Mucosa of gallbladder (tissue), 1 donor: ENCODE measurements at regions not wholly inside any gene's neighbourhood (a gene's known extent, or its start where the extent isn't known, plus 50 kb on each side); places are given as distances from the start of the nearest gene placed in this dataset.
"Not testable (repeated sequence)": the region's sequence is repeated elsewhere in the genome, so short reads cannot be mapped to it uniquely, and the experiment has no call there.

Experiments
- DNase-seq: peaks from one replicate; pipeline ENCODE4 v3.0.0-alpha.2; 2020; ENCODE audit warnings: low spot score
- donor health status: DM: no; HTN: no; CAD: no.

DNA sequence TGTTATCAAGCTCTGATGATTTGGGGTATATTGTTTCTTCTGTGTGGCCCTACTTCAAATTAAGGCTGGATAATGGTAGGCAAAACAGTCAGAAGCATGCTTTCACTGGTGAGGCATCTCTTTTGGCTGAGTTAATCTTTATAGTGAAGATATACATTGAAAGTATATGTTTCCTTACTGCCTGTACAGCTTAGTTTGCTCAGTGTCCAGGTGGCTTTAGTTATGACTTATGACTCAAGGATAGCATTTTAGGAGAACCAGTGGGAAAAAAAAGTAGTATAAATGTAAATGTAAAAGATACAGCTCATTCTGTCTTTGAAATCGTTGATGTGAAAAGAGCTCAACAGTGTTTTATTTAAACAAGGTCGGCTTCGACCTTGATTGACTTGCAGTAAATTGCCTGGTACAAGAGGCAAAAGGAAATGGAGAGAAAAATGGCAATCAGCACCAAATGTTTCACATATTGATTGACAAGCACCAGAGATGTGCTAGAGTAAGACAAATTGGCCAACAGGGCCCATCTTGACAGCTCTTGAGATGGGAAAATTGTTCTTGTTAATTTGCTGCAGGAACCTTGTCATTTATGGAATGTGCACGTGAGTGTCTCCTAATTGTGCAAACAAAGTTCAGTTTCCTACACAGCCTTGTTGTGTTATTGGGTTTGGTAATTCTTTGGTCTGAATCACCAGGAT is 447.4 kb upstream of the WWC1 start:
- DNase-seq: no peak

DNA sequence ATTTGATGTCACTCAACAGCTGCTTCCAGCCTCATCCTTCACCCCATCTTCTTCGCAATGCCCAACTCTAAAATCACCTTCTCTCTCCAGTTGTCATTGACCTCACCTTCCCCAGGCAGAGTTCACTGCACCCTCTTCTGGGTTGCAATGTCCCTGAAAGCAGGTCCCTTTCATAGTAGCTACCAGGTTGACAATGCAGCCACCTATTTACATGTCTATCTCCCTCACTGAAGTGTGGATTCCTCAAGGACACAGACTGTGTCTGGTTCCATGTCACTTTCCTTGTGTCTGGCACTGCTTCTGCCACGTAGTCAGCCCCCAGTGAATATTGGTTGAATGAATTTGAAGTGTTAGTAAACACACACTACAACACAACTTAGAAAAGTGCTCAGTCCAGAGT is 445.5 kb upstream of the WWC1 start:
- no peak for DNase-seq

DNA sequence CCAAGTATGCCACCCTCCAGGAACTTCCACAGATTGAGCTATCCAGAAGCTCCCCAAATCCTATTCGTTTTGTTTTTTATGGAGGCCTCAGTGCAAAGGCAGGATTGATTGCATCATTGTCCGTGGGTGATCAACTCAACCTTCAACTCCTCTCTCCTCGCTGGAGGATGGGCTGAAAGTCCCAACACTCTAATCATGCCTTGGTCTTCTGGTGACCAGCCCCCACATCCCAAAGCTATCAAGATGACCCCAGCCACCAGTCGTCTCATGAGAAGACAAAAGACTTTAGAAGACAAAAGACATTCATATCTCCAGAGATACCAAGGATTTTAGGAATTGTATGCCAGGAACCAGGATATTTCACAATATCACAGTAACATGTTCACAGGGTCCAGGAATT is 441.6 kb upstream of the WWC1 start:
- no peak for DNase-seq

DNA sequence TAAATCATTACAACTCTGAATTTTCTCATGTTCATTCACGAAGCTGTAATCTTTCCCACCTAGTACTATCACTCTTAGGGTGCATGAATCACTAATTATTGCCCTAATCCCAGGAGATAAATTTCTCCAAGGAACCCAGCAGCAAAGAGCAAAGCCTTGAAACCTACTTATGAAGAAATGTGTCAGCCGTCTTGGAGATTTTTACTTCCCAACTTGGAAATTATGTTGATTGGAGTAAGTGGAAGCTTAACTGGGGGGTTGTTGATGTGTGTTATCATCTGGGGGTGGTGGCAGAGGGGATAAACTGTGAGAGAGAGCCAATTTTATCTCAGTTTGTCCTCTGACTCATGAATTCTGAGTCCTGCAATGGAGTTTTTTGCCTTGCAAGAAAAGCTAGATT is 440.5 kb upstream of the WWC1 start:
- no peak for DNase-seq

DNA sequence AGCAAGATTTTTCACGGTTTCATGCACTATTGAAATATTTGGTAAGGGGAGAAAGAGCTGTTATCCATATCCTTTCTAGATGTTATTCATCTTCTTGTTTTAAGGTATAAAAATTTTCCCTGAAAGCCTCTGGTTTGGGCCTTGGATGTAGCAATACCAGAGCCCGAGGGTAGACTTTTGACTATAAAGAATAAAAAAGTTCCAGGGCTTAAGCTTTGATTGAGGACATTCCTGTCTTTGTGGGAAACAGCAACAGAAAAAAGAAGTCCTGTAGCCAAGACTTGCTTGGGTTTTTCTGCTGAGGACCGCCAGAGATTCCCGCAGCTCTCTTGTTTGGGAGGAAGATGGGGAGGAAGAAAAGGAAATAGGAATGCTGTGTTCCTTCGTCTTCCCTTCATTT is 440.0 kb upstream of the WWC1 start:
- DNase-seq: no peak

DNA sequence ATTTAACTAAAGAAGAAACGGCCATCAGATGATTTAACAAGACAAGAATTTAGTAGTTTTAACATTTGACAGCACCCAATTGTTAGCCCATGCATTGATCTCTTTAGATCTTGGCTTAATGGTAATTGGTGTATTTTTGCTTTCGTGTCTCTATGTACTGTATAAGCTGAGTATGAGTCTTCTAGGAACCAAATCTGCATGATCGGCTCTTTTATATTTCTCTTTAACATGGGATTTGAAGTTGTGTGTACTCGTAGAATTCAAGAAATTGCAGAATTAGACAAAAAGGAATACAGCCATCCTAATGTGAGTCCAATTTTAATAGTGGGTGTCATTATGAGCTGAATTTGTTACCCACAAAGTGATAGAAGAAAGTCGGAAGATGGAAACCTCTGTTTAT is 438.9 kb upstream of the WWC1 start:
- DNase-seq: no peak

DNA sequence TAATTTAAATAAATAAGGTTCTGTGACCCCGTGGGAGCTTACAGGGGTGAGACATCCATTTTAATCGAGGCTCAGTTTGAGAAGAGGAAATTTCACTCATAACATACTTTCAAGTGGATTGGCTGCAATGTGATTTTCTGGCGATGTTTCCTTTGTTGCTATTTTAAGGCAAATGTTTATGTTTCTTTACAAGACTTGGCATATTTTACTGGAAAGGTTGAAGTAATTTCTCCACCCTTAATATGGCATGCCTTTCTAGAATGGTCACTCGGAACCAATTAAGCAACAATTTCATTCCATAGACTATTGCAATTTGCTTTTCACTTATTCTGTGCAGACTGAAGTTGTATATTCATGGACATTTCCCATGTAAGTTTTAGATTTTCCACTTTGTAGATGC is 438.0 kb upstream of the WWC1 start:
- DNase-seq: no peak

DNA sequence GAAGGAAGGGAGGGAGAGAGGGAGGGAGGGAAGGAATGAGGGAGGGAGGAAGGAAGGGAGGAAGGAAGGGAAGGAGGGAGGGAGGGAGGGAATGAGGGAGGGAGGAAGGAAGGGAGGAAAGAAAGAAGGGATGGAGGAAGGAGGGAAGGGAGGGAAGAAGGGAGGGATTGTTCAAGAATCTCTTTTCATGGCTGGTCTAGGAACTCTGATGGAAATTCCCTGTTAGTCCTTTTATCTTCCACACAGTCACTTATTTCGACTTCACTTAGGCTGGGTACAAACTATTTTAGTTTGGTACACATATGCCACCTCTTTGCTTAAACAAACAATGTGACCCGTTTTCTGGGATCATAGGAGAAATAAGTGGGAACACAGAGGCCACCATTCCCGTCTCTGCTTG is 435.6 kb upstream of the WWC1 start:
- DNase-seq: no peak

DNA sequence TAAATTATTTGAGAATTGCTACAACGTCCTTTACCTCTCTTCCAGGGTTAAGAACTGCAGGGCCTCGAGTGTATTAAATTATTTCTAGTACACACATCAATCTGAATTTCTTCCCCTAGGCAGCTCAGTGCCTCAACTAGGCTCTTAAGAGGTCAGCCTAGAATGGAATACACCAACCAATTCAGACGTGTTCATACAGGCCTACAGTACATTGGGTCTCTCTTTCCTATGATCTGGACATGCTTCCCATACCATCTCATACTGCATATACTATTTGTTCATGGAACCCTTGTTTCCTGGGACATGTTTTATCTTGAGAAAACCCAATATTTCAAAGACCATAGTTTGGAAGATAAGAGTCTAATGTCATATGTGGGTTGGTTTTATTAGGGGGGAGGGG is 434.1 kb upstream of the WWC1 start:
- no peak for DNase-seq

DNA sequence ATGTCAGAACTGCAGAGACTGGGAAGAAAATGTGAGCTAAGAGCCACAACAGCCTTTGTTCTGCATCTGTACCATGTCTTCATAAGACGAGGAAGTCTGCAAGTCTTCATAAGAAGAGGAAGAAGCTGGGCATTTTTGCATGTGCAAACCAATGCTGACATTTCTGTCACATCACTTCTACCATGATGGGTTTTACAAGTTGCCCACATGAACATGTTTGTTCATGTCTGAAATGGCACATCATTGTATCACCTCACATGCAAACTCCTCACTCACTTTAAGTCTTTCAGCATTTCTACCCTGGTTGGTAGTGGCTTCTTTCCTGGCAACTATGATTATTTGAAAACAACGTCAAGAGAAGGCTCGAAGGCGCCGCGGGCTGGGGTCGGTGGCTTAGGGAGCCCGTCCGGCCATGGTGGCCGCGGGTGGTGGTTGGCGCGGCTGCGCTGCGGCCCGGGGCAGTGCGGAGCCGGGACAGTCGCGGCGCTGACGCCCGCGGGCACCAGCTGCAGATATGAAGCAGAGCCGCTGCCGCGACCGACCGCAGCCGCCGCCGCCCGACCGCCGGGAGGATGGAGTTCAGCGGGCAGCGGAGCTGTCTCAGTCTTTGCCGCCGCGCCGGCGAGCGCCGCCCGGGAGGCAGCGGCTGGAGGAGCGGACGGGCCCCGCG is 433.1 kb upstream of the WWC1 start:
- not testable (repeated sequence) for DNase-seq

DNA sequence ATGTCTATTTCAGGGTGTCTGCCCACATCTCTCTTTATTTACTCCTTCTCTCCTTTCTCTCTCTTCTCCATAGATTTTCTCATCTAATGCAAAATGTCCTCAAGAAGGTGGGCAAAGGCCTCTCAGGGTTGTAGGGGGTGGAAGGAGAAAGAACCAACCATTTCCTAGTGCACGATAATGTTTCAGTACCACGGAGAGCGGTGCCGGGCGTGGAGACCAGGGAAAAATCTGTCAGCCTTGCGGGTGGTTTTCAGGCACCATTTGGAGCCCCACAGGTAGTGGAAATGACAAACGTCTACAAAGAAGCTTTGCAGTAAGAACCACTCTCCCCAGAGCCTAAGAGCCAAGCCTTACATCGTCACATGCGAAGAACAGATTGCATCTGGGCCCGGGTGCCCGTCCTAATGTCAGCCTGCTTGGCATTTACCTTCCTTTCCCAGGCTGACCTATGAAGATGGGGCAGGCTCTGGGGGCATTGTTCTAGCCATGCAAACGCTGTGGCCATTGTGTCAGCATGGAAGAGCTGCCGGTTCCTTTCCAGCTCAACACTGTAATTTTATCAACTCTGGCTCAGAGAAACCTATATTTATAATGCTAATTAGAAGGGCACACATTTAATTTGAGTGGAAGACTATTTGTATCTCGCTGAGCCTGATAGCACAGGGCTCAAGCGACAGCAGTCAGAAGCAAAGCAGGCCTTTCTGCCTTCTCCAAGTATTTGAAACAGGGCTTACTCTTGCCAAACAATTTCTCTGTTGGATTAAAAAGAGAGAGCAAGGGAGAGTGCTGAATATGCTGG is 430.1 kb upstream of the WWC1 start:
- DNase-seq: peak; percentile 17

DNA sequence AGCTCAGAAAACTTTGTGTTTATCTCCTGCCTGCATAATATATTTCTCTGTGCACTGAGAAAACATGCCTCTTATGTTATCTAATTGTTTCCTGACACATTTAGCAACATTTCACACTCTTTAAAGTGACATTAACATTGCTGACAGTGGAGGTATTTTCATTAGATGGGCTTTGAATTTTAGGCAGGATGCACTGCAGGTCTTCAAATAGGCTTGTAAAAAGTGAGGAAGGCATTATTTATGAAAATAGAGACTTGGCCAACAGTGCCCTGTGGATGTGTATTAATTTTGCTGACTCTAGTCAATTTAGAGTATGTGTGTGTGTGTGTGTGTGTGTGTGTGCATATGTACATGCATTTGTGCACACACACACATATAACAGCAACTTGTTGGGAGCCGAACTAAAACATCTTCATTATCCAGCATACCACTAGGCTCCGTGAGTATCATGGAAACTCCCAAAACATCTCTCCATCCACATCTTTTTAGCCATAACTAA is 429.5 kb upstream of the WWC1 start:
- no peak for DNase-seq

DNA sequence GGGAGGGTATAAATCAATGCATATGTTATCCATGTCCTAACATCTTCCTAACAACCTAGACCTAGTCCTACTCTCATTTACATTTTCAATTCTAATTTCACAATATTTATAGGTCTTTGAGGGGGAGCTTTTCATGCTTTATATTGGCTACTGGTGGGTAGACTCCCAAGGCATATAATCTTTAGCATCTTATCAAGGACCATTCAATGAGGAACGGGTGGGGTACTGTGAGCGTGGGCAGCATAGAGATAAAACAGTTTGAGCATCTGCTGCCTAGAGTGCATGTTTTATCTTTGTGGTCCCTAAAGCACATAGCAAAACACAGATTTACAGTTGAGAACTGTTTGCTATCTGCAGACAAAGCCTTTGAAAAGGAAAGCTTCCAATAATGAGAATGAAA is 427.6 kb upstream of the WWC1 start:
- no peak for DNase-seq

DNA sequence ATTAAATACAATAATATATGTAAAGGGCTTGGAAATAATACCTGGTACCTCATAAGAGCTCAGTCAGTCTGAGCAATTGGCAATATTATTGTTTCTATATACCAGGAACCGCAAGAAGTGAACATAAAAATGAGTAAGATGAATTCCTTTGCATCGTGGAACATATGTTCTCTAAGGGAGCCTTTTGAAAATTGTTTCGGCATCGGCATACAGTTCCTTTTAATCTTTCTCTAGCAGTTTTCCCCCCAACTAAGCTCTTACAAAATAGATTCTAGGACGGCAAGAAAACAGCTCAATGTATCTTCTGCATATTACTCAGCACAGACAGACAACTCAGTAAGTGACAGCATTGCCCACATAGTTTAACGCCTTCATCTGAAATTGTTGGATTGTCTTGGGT is 426.6 kb upstream of the WWC1 start:
- DNase-seq: no peak

DNA sequence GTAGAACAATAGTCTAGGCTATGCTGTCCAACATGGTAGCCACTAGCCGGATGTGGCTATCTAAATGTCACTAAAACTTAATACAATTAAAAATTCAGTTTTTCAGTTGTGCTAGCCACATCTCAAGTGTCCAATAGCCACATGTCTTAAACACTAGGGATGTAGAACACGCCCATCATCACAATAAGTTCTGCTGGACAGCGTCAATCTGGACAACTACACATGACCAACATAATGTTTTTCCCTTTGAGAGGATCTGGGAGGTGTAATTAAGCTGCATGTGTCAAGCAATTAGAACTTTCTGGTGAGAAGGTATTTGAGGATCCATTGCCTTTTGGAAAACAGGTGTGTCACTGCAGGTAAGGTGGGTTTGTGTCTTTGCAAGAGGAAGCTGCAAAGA is 424.6 kb upstream of the WWC1 start:
- DNase-seq: no peak

DNA sequence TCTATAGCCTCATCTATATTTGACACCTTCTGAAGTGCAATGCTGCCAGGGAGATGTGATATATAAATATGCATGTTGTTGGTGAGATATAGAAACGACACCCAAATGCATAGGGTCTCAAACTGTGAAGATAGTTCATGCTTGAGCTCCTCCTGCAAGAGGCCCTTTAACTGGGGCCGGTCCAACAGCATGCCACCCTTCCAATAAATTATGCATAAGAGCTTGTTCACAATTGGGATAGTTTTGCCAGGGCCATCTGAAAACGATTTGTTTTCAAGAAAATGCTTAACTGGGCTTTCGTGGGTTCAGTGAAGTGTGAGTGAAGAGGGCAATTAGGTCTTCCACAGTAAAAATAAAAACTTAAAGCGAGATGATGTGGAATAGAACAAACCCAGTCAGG is 424.2 kb upstream of the WWC1 start:
- no peak for DNase-seq

DNA sequence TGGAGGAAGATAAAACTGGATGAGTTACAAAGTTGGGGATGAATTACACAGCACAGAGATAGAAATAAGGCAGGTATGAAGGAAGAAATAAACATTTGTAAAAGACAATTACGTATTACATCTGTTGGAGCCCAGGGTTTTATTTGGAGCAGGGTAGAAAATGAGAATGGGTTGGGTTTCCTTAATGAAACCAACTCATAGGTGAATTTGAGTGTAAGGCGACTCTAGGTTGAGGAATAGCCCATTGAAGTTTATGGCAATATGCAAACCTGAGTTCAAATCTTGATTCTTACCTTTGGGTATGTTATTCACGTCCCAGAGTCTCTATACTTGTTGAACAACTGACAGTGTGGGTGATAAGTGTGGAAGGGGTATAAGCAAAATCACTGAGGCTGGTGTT is 422.3 kb upstream of the WWC1 start:
- no peak for DNase-seq

DNA sequence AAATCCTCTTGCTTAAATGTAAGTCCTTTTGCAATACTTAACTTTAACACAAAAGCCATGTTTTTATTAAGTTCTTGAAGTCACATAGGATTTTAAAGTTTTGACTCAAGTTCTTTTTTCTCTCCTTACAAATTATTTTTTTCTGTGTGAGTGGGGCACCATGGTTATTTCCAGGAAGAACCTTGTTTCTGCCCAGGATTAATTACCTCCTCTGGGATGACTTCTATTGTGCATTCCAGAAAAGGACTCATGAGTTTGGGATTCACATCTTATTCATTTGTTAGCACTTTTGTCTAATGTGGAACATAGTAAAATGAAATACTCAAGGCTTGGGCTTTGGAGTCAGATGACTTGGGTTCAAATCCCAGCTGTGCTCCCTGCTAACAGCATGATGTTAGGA is 421.4 kb upstream of the WWC1 start:
- DNase-seq: no peak

DNA sequence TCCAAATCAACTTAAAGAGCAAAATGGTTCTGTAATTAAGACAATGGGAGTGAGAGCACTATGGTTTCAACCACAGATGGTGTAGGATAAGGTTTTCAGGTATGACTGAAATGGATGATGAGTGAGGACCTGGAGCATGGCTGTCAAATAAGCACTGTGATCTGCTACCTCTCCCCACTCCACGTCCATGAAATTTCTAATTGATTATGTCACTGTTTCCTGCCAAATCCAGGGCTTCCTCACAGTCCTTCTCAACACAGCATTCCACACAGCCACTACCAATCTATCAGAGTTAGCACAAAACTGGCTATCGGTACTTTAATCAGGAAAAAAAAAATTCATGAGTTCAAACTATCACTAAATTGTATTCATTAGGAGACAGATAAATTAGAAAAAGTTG is 420.4 kb upstream of the WWC1 start:
- no peak for DNase-seq

DNA sequence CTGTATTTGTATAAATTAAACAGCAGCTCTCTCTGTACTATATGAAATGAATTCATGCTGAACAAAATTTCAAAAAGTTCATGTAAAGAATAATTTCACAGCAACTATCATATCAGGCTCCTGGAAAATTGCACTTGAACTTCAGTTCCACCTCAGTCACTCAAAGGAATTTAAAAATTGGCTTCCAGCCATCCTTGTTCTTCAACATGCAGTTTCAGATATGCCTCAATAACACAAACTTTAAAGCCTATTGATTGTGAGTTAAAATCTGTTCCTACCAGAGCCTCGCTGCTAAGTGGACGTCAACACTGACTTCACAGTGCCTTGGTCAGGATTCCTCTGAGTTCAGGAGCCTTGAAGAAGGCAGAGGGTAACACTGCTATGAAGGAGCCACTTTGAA is 418.7 kb upstream of the WWC1 start:
- DNase-seq: no peak

DNA sequence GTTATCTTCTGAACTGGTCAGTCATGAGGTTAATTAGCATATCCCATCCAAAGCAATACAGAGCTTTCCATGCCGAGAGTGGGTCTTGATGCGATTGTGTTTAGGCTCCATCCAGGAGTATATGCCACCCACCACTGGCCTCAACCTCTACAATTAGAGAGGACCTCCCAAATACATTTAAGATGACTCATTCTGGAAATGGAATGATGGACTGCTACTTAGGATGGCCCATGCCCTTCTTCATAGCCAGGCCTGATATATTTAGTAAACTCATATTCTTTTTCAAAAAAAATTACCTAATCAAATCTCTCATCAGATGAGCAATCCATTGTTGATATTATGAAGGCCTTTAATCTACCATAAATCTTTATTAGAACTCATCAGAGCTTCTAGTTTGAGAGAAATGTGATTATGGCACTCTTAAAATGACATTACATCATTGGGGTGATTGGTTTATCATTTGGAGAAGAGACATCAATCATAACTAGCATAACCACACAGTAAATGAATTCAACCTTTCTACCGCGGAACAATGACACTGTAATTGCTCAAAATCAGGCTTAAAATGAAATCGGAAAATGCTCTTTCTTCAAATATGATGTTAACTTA is 414.2 kb upstream of the WWC1 start:
- DNase-seq: no peak

DNA sequence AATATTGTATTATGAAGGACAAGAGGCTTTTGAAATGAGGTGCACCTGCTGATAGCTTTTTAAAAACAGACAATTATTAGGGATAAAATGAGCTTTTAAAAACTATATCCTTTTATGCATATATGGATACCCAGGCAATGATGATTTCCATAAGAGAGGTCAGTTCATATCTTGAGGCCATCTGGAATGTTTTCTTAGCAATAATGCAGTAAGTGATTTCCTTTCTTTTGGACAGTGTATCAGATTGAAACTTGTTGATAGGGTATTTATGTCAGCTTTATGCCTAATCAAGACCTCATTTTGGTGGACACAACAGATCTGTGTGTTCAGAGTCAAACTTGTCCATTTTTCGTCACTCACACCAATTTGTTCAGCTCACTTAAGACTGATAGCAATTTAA is 413.5 kb upstream of the WWC1 start:
- no peak for DNase-seq

DNA sequence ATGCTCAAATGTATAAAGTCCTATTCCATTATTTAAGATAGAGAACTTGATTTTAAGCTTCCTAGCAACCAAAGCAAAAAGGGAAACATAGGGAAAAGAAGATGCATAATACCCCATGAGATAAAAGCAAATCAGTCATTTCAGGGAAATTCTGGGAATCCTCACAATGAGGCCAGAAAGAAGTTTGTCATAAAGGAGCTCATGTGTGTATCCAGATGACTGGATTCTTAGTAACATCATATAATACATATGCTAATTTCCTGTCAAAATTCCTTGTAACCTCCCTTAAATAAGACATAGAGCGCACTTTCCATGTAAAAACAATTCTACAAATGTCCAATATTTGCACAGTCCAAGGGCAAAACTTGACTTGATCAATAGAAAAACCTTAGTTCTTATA is 411.0 kb upstream of the WWC1 start:
- DNase-seq: no peak
